IMR-90 (cell line): ENCODE measurements at regions not wholly inside any gene's neighbourhood (a gene's known extent, or its start where the extent isn't known, plus 50 kb on each side); places are given as distances from the start of the nearest gene placed in this dataset.

ENCODE experiments used
- ATAC-seq: fragments of 200-7000 bp; cut with Tn5 transposase; 2 replicates; pipeline ENCODE4 v1.9.1; 2020; ENCODE audit warnings: low read depth, mild to moderate bottlenecking, moderate library complexity
- BruUV-seq: library from RNA; stranded (reverse); fragments of 400-500 nt; replicated peaks from 2 replicates; lab custom pipeline; 2021; lab: Mats Ljungman, UMichigan
- CTCF ChIA-PET: fragments of 300-600 bp; formaldehyde crosslinking; extraction: SDS; loops from one replicate; lab custom pipeline; 2021; ENCODE audit warnings: antibody characterized with exemption; lab: Yijun Ruan, JAX
- POLR2A ChIA-PET: fragments of 300-600 bp; sonication (Branson Sonifier 250); formaldehyde crosslinking; loops from one replicate; lab custom pipeline; 2022; ENCODE audit warnings: antibody characterized with exemption; ENCODE audit not compliant: unreplicated experiment; lab: Charles Lee
- DNase-seq: peaks from one replicate; pipeline ENCODE4 v3.0.0; 2013
- H2AFZ ChIP-seq: replicated peaks from 2 replicates; pipeline ENCODE3; 2013; ENCODE audit warnings: low read length, mild to moderate bottlenecking; ENCODE audit not compliant: poor library complexity
- H2AK5ac ChIP-seq: 2 replicates; pipeline ENCODE4 v1.6.1; 2013; ENCODE audit warnings: low read depth, low read length, inconsistent platforms
- H2AK9ac ChIP-seq: replicated peaks from 2 replicates; pipeline ENCODE3; 2013; ENCODE audit warnings: mild to moderate bottlenecking, low read depth, low read length, moderate library complexity; ENCODE audit not compliant: poor library complexity
- H2BK120ac ChIP-seq: 2 replicates; pipeline ENCODE4 v1.6.1; 2013; ENCODE audit warnings: low read depth, low read length, inconsistent platforms
- H2BK15ac ChIP-seq: 3 replicates; pipeline ENCODE4 v1.6.1; 2013; ENCODE audit warnings: low read depth, low read length, inconsistent platforms
- H2BK20ac ChIP-seq: 2 replicates; pipeline ENCODE4 v1.6.1; 2013; ENCODE audit warnings: low read depth, mild to moderate bottlenecking, inconsistent platforms, low read length, moderate library complexity
- H2BK5ac ChIP-seq: 2 replicates; pipeline ENCODE4 v1.6.1; 2013; ENCODE audit warnings: mild to moderate bottlenecking, low read depth, low read length, inconsistent platforms; ENCODE audit not compliant: poor library complexity, severe bottlenecking
- H3K14ac ChIP-seq: replicated peaks from 2 replicates; pipeline ENCODE4 v1.6.1; 2013; ENCODE audit warnings: low read depth, low read length, inconsistent platforms
- H3K18ac ChIP-seq: 2 replicates; pipeline ENCODE4 v1.6.1; 2013; ENCODE audit warnings: low read depth, low read length, control low read depth
- H3K23ac ChIP-seq: 2 replicates; pipeline ENCODE4 v1.6.1; 2013; ENCODE audit warnings: low read depth, low read length, inconsistent platforms
- H3K27ac ChIP-seq: 2 replicates; pipeline ENCODE4 v1.5.1; 2013; ENCODE audit warnings: mild to moderate bottlenecking, control low read depth, low read length; ENCODE audit not compliant: insufficient read depth
- H3K27me3 ChIP-seq: 2 replicates; pipeline ENCODE4 v1.6.1; 2013; ENCODE audit warnings: low read length; ENCODE audit not compliant: control insufficient read depth, insufficient read depth
- H3K36me3 ChIP-seq: 2 replicates; pipeline ENCODE4 v1.6.1; 2013; ENCODE audit warnings: low read length, mixed read lengths; ENCODE audit not compliant: control insufficient read depth, insufficient read depth
- H3K4ac ChIP-seq: 2 replicates; pipeline ENCODE4 v1.6.1; 2013; ENCODE audit warnings: low read depth, low read length, inconsistent platforms
- H3K4me1 ChIP-seq: 2 replicates; pipeline ENCODE4 v1.6.1; 2013; ENCODE audit warnings: low read length, mixed read lengths; ENCODE audit not compliant: control insufficient read depth, insufficient read depth
- H3K4me2 ChIP-seq: 2 replicates; pipeline ENCODE4 v1.6.1; 2013; ENCODE audit warnings: low read depth, mild to moderate bottlenecking, control low read depth, low read length, moderate library complexity
- H3K4me3 ChIP-seq: 2 replicates; pipeline ENCODE4 v1.5.1; 2013; ENCODE audit warnings: low read depth, mild to moderate bottlenecking, control low read depth, low read length, moderate library complexity; ENCODE audit not compliant: insufficient read depth
- H3K56ac ChIP-seq: 2 replicates; pipeline ENCODE4 v1.6.1; 2013; ENCODE audit warnings: low read length, inconsistent platforms; ENCODE audit not compliant: insufficient read depth; ENCODE audit errors: extremely low read depth
- H3K79me1 ChIP-seq, 2 experiments: 2 replicates each; pipeline ENCODE4 v1.6.1; 2013; ENCODE audit warnings: low read length in 2 of 2, inconsistent platforms in 1 of 2, low read depth in 1 of 2
- H3K9ac ChIP-seq: 2 replicates; pipeline ENCODE4 v1.6.1; 2013; ENCODE audit warnings: low read depth, low read length, control low read depth
- H3K9me1 ChIP-seq: 2 replicates; pipeline ENCODE4 v1.6.1; 2013; ENCODE audit warnings: low read length, inconsistent platforms; ENCODE audit not compliant: insufficient read depth
- H3K9me3 ChIP-seq: 2 replicates; pipeline ENCODE4 v1.6.1; 2013; ENCODE audit warnings: low read length; ENCODE audit not compliant: control insufficient read depth, insufficient read depth
- H4K20me1 ChIP-seq: 2 replicates; pipeline ENCODE4 v1.6.1; 2013; ENCODE audit warnings: low read length, inconsistent platforms; ENCODE audit not compliant: insufficient read depth
- H4K5ac ChIP-seq: 2 replicates; pipeline ENCODE4 v1.6.1; 2013; ENCODE audit warnings: mild to moderate bottlenecking, low read depth, low read length, control low read depth
- H4K8ac ChIP-seq, 2 experiments: 2 replicates each; pipeline ENCODE4 v1.6.1; 2013; ENCODE audit warnings: low read depth in 2 of 2, low read length in 2 of 2, control low read depth in 1 of 2, inconsistent platforms in 1 of 2
- H4K91ac ChIP-seq: 2 replicates; pipeline ENCODE4 v1.6.1; 2013; ENCODE audit warnings: low read depth, low read length, inconsistent platforms; ENCODE audit not compliant: insufficient read depth
- BHLHE40 ChIP-seq: fragments of 150-350 bp; IDR thresholded peaks from 2 replicates; pipeline ENCODE4 v1.6.1; 2016; ENCODE audit warnings: mild to moderate bottlenecking, low read depth, low read length
- CHD1 ChIP-seq: IDR thresholded peaks from 2 replicates; pipeline ENCODE4 v1.6.1; 2012; ENCODE audit warnings: low read depth, low read length, improper control_type of control experiment
- CTCF ChIP-seq: conservative IDR thresholded peaks from 2 replicates; pipeline ENCODE4 v1.5.1; 2012; ENCODE audit warnings: mild to moderate bottlenecking, low read depth, low read length, improper control_type of control experiment
- FOS ChIP-seq: fragments of 150-350 bp; IDR thresholded peaks from 2 replicates; pipeline ENCODE4 v1.6.1; 2016; ENCODE audit warnings: low read depth, low read length
- MAFK ChIP-seq: IDR thresholded peaks from 2 replicates; pipeline ENCODE4 v1.6.1; 2012; ENCODE audit warnings: low read depth, low read length, improper control_type of control experiment
- MAZ ChIP-seq: IDR thresholded peaks from 2 replicates; pipeline ENCODE4 v1.6.1; 2012; ENCODE audit warnings: low read depth, mild to moderate bottlenecking, low read length, improper control_type of control experiment, moderate library complexity, borderline replicate concordance
- MXI1 ChIP-seq: IDR thresholded peaks from 2 replicates; pipeline ENCODE4 v1.6.1; 2012; ENCODE audit warnings: low read depth, mild to moderate bottlenecking, low read length, moderate library complexity, borderline replicate concordance
- RFX5 ChIP-seq: IDR thresholded peaks from 2 replicates; pipeline ENCODE4 v1.8.0; 2012; ENCODE audit warnings: low read depth, mild to moderate bottlenecking, low read length, moderate library complexity
- SMC3 ChIP-seq: fragments of 150-350 bp; IDR thresholded peaks from 2 replicates; pipeline ENCODE4 v1.6.1; 2016; ENCODE audit warnings: low read depth, mild to moderate bottlenecking, antibody characterized with exemption, low read length, moderate library complexity
- dilution Hi-C: fragments of 300-500 bp; cut with HindIII; formaldehyde crosslinking; loops from one replicate; pipeline ENCODE4 v1.14.3; 2018; ENCODE audit warnings: low sequenced_read_pairs; ENCODE audit not compliant: unreplicated experiment
- in situ Hi-C: fragments of 300-500 bp; cut with MboI; formaldehyde crosslinking; loops from 3 replicates; pipeline ENCODE4 v1.14.3; 2019; ENCODE audit warnings: low sequenced_read_pairs, inconsistent platforms, mixed read lengths
- intact Hi-C: fragments of 100-400 bp; cut with micrococcal nuclease; formaldehyde crosslinking; loops from 2 replicates; pipeline ENCODE4 v1.10.0; 2022
- TF ChIP-seq, protein P1 (sequence below): fragments of 150-350 bp; IDR thresholded peaks from 2 replicates; pipeline ENCODE4 v1.6.1; 2017; ENCODE audit warnings: mild to moderate bottlenecking, antibody characterized with exemption, low read length, low read depth

GRCh38 chrX:109848461-109849050 is 115.5 kb upstream of the ACSL4 start (continued):
- TF ChIP-seq, protein P1, sequence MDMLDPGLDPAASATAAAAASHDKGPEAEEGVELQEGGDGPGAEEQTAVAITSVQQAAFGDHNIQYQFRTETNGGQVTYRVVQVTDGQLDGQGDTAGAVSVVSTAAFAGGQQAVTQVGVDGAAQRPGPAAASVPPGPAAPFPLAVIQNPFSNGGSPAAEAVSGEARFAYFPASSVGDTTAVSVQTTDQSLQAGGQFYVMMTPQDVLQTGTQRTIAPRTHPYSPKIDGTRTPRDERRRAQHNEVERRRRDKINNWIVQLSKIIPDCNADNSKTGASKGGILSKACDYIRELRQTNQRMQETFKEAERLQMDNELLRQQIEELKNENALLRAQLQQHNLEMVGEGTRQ, result no peak
- TF ChIP-seq FOS (no peak), RFX5 (no peak), MAZ (no peak), MAFK (no peak), MXI1 (no peak)

GRCh38 chrX:109854096-109854495 is 121.0 kb upstream of the ACSL4 start:
- Histone ChIP-seq H4K20me1 (no peaks in the 10 kb centered on the region), H3K56ac (no peak overlapping the region), H3K4ac (no peak overlapping the region), H3K27me3 (0 out of 2 replicates have a peak, but pooled peaks cover 2% of the 10 kb centered on the region), H4K91ac (no peak overlapping the region), H2BK120ac (no peak overlapping the region), H3K27ac (no peak overlapping the region), H3K9me3 (peaks cover 4% of the 10 kb centered on the region), H3K23ac (no peak overlapping the region), H3K18ac (no peak overlapping the region), H3K36me3 (no peaks in the 10 kb centered on the region), H3K9me1 (no peaks in the 10 kb centered on the region), H2AK9ac (no peak overlapping the region), H2BK15ac (no peak overlapping the region), H3K14ac (no peak overlapping the region), H3K4me2 (no peak overlapping the region), H2AFZ (no peak overlapping the region), H2BK5ac (no peak overlapping the region), H4K5ac (no peak overlapping the region), H4K8ac (no peak overlapping the region), H2AK5ac (no peak overlapping the region), H2BK20ac (no peak overlapping the region), H3K4me1 (no peaks in the 10 kb centered on the region), H3K4me3 (no peak overlapping the region), H3K79me1 (no peaks in the 10 kb centered on the region), H3K9ac (no peak overlapping the region)
- in situ Hi-C loops (no loop called here), intact Hi-C loops (no loop called here), dilution Hi-C loops (no loop called here)
- ATAC-seq (no peak), DNase-seq (no peak)
- CTCF ChIA-PET, result interaction anchor here (0.7 to 1.5 kb wide), 3 partner anchors 15 to 355 kb away, joined by 3 to 9 read pairs (median 3); no protein-coding TSS in a partner anchor
- no peak for TF ChIP-seq SMC3
- TF ChIP-seq CTCF, result no peak
- TF ChIP-seq, protein P1, result no peak
- TF ChIP-seq BHLHE40, result no peak
- TF ChIP-seq CHD1, result no peak
- POLR2A ChIA-PET, result no interaction called here
- BruUV-seq, result no TSS peak
